Smooth muscle cell (in vitro differentiated cells): ENCODE measurements at regions not wholly inside any gene's neighbourhood (a gene's known extent, or its start where the extent isn't known, plus 50 kb on each side); places are given as distances from the start of the nearest gene placed in this dataset.
"Not testable (repeated sequence)": the region's sequence is repeated elsewhere in the genome, so short reads cannot be mapped to it uniquely, and the experiment has no call there.

Experiments used
- DNase-seq: peaks from one replicate; lab custom pipeline; 2025; ENCODE audit not compliant: unreplicated experiment; lab: John Stamatoyannopoulos, UW
- H2AFZ ChIP-seq: fragments of 200-600 bp; sonication (generic); 2 replicates; pipeline ENCODE4 v1.6.0; 2016; ENCODE audit warnings: antibody characterized with exemption, low read depth, mild to moderate bottlenecking
- H3F3A ChIP-seq: fragments of 200-600 bp; sonication (generic); 2 replicates; pipeline ENCODE4 v1.6.0; 2017; ENCODE audit warnings: antibody characterized with exemption, low read depth
- H3K27ac ChIP-seq: fragments of 200-600 bp; sonication (generic); 2 replicates; pipeline ENCODE4 v1.5.1; 2016; ENCODE audit warnings: low read depth, mild to moderate bottlenecking
- H3K27me3 ChIP-seq: fragments of 200-600 bp; sonication (generic); 2 replicates; pipeline ENCODE4 v1.6.1; 2016; ENCODE audit warnings: low read depth, mild to moderate bottlenecking
- H3K36me3 ChIP-seq: fragments of 200-600 bp; sonication (generic); 2 replicates; pipeline ENCODE4 v1.5.1; 2016; ENCODE audit warnings: low read depth
- H3K4me1 ChIP-seq: fragments of 200-600 bp; sonication (generic); 2 replicates; pipeline ENCODE4 v1.5.1; 2016; ENCODE audit warnings: low read depth
- H3K4me2 ChIP-seq: fragments of 200-600 bp; sonication (generic); 2 replicates; pipeline ENCODE4 v1.6.0; 2016; ENCODE audit warnings: mild to moderate bottlenecking
- H3K4me3 ChIP-seq: fragments of 200-600 bp; sonication (generic); 2 replicates; pipeline ENCODE4 v1.5.1; 2016; ENCODE audit warnings: mild to moderate bottlenecking
- H3K79me2 ChIP-seq: fragments of 200-600 bp; sonication (generic); 2 replicates; pipeline ENCODE4 v1.6.0; 2016; ENCODE audit warnings: low read depth, mild to moderate bottlenecking
- H3K9ac ChIP-seq: fragments of 200-600 bp; sonication (generic); 2 replicates; pipeline ENCODE4 v1.6.0; 2016; ENCODE audit warnings: low read depth
- H3K9me3 ChIP-seq: fragments of 200-600 bp; sonication (generic); replicated peaks from 2 replicates; pipeline ENCODE4 v1.5.1; 2016; ENCODE audit warnings: low read depth
- H4K20me1 ChIP-seq: fragments of 200-600 bp; sonication (generic); 2 replicates; pipeline ENCODE4 v1.6.0; 2016; ENCODE audit warnings: low read depth
- CTCF ChIP-seq: fragments of 200-600 bp; sonication (generic); IDR thresholded peaks from 2 replicates; pipeline ENCODE4 v1.5.1; 2017; ENCODE audit warnings: borderline replicate concordance, mild to moderate bottlenecking, antibody characterized with exemption; ENCODE audit not compliant: insufficient read depth, poor library complexity, severe bottlenecking
- WGBS: methylation state at CpG from one replicate; pipeline ENCODE4 v1.1.7; 2016; ENCODE audit warnings: low lambda C conversion rate; 5-methylcytosine and 5-hydroxymethylcytosine counted together

DNA sequence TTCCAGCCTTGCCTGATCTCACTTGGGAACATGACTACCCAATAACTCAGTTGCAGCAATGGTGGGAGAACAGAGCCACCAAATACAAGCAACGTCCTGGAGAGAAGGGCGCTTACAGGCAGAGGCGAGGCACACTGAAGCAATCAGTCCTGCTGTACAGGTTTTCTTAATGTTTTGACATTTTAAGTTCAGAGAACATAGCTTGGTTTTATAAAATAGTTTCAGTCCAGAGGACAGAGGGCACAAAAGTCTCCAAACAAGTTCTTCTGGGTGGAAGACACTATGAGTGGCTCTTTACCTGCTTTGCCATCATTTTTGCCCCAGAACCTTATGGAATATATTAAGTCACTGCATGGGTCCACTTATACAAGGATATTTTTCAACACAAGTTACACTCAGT lies 103.4 kb upstream of the KCNG1 start:
- H3K4me2 ChIP-seq = no peak overlapping the region
- 76% methylated on average over 3 of the region's 3 CpGs for WGBS
- peak overlapping the region; percentile 25 for H3K27ac ChIP-seq
- DNase-seq = no peak
- no peak overlapping the region for H3K9ac ChIP-seq
- no peaks in the 10 kb centered on the region for H3K36me3 ChIP-seq
- H3K79me2 ChIP-seq = no peaks in the 10 kb centered on the region
- H3K4me3 ChIP-seq = no peak overlapping the region
- H3K4me1 ChIP-seq = peaks cover 14% of the 10 kb centered on the region
- H2AFZ ChIP-seq = no peak overlapping the region
- no peaks in the 10 kb centered on the region for H3K27me3 ChIP-seq
- H3K9me3 ChIP-seq = no peaks in the 10 kb centered on the region
- no peak for TF ChIP-seq CTCF
- no peaks in the 10 kb centered on the region for H4K20me1 ChIP-seq
- H3F3A ChIP-seq = peaks cover 9% of the 10 kb centered on the region

DNA sequence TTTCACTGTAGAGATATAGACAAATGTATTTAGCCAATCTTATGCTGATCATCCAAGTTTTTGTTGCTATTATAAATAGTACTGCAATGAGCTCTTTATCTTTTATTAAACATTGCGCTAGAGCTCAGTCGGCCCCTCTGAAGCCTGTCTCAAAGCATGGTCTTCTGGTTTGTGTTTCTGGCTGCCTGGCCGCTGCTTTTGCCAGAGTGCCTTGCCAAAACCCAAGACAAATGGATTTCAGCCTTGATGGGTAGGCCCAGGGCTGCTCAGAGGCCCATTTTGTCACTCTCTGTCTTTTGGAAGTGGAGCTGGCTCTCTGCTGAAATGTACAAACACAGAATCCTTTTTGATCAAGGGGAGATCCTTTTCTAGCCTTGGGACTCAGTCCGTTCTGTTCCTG lies 102.9 kb upstream of the KCNG1 start:
- peak overlapping the region; percentile 25 for H3K27ac ChIP-seq

GRCh38 chr20:51125105-51125504 lies 102.2 kb upstream of the KCNG1 start:
- no peak for DNase-seq
- H4K20me1 ChIP-seq = no peaks in the 10 kb centered on the region

More for the DNA sequence above, 102.9 kb upstream of the KCNG1 start:
- TF ChIP-seq CTCF = no peak
- H2AFZ ChIP-seq = peak overlapping the region; percentile 42
- H4K20me1 ChIP-seq = no peaks in the 10 kb centered on the region
- no peaks in the 10 kb centered on the region for H3K9me3 ChIP-seq
- H3K9ac ChIP-seq = no peak overlapping the region
- peak overlapping the region; percentile 5 for H3K4me2 ChIP-seq
- no peak overlapping the region for H3K4me3 ChIP-seq
- 50% methylated on average over 4 of the region's 4 CpGs for WGBS
- H3K4me1 ChIP-seq = peaks cover 18% of the 10 kb centered on the region
- no peaks in the 10 kb centered on the region for H3K36me3 ChIP-seq
- H3K27me3 ChIP-seq = no peaks in the 10 kb centered on the region
- no peak for DNase-seq
- peaks cover 9% of the 10 kb centered on the region for H3F3A ChIP-seq
- no peaks in the 10 kb centered on the region for H3K79me2 ChIP-seq

GRCh38 chr20:51123887-51124286 lies 101.0 kb upstream of the KCNG1 start:
- not testable (repeated sequence) for H3F3A ChIP-seq, H3K27ac ChIP-seq, H3K4me3 ChIP-seq, H3K9me3 ChIP-seq, H3K9ac ChIP-seq, H2AFZ ChIP-seq, H3K36me3 ChIP-seq, H3K4me2 ChIP-seq, DNase-seq, H3K79me2 ChIP-seq, H4K20me1 ChIP-seq, H3K27me3 ChIP-seq
- H3K4me1 ChIP-seq = peaks cover 13% of the 10 kb centered on the region
- WGBS = 93% methylated on average over 1 of the region's 1 CpG

More at GRCh38 chr20:51125105-51125504, 102.2 kb upstream of the KCNG1 start:
- Histone ChIP-seq H3K36me3 (no peaks in the 10 kb centered on the region), H3K79me2 (no peaks in the 10 kb centered on the region), H3K9ac (no peak overlapping the region), H3K9me3 (no peaks in the 10 kb centered on the region), H3F3A (peaks cover 9% of the 10 kb centered on the region), H3K4me2 (no peak overlapping the region), H3K4me1 (peaks cover 18% of the 10 kb centered on the region), H3K4me3 (no peak overlapping the region), H3K27ac (no peak overlapping the region), H3K27me3 (no peaks in the 10 kb centered on the region), H2AFZ (no peak overlapping the region)
- no peak for TF ChIP-seq CTCF
- WGBS = 73% methylated on average over 5 of the region's 5 CpGs
